Sigmoid colon (tissue), 6 donors: ENCODE measurements at regions not wholly inside any gene's neighbourhood (a gene's known extent, or its start where the extent isn't known, plus 50 kb on each side); places are given as distances from the start of the nearest gene placed in this dataset.

Source experiments
- DNase-seq: peaks from one replicate; pipeline ENCODE4 v3.0.0-alpha.2; 2019
- H3K27ac ChIP-seq, 4 donors: fragments of 200-600 bp; sonication (generic); one replicate each; pipeline ENCODE4 v1.5.1; 2016 to 2019; ENCODE audit warnings: mild to moderate bottlenecking in 1 of 4
- H3K27me3 ChIP-seq, 3 donors: fragments of 200-600 bp; sonication (generic); one replicate each; pipeline ENCODE4 v1.5.1; 2019; ENCODE audit warnings: mild to moderate bottlenecking in 1 of 3
- H3K36me3 ChIP-seq, 4 donors: fragments of 200-600 bp; sonication (generic); one replicate each; pipeline ENCODE4 v1.5.1; 2016 to 2019
- H3K4me1 ChIP-seq, 4 donors: fragments of 200-600 bp; sonication (generic); one replicate each; pipeline ENCODE4 v1.5.1; 2017 to 2019
- H3K4me3 ChIP-seq, 4 donors: fragments of 200-600 bp; sonication (generic); one replicate each; pipeline ENCODE4 v1.5.1; 2017 to 2019; ENCODE audit warnings: mild to moderate bottlenecking in 2 of 4, moderate library complexity in 1 of 4
- H3K9me3 ChIP-seq, 4 donors: fragments of 200-600 bp in 3 of 4; sonication (generic) in 3 of 4; one replicate each; pipeline versions ENCODE4 v1.5.1 to v1.6.1; 2013 to 2019
- CTCF ChIP-seq, 4 experiments: fragments of 450-650 bp in 3 of 4; fragments of 200-600 bp in 1 of 4; IDR thresholded peaks; one replicate each; pipeline ENCODE4 v1.5.1; 2016 to 2019; ENCODE audit warnings: antibody characterized with exemption in 4 of 4, mild to moderate bottlenecking in 3 of 4, moderate library complexity in 2 of 4
- EP300 ChIP-seq, 4 donors: sonication (generic); formaldehyde crosslinking; IDR thresholded peaks; one replicate each; pipeline ENCODE4 v1.6.1; 2017; ENCODE audit warnings: antibody characterized with exemption in 4 of 4
- POLR2A ChIP-seq, 2 donors: fragments of 450-650 bp; IDR thresholded peaks; one replicate each; pipeline ENCODE4 v1.6.1; 2016; ENCODE audit warnings: antibody characterized with exemption in 2 of 2, mild to moderate bottlenecking in 2 of 2, moderate library complexity in 2 of 2
- POLR2AphosphoS5 ChIP-seq, 4 donors: sonication (generic); formaldehyde crosslinking; IDR thresholded peaks; one replicate each; pipeline ENCODE4 v1.6.1; 2017; ENCODE audit warnings: antibody characterized with exemption in 4 of 4
- WGBS, 2 donors: extraction: QIAGEN DNeasy Blood & Tissue Kit; methylation state at CpG; one replicate each; pipeline ENCODE4 v1.1.7; 2013; 5-methylcytosine and 5-hydroxymethylcytosine counted together
- intact Hi-C: fragments of 100-400 bp; cut with DNase I; formaldehyde crosslinking; loops from one replicate; pipeline ENCODE4 v1.15.1; 2023
- donor health status: healthy with polysubstance abuse.
- donor health status: healthy.

GRCh38 chrX:110557864-110558263, 199.2 kb downstream of the RTL9 start:
- 96% methylated on average over 12 of the region's 12 CpGs for WGBS, 2 donors
- Histone ChIP-seq H3K27ac (no peak overlapping the region), H3K4me3 (no peak overlapping the region), H3K4me1 (no peaks in the 10 kb centered on the region), H3K36me3 (no peaks in the 10 kb centered on the region), H3K27me3 (no peaks in the 10 kb centered on the region), H3K9me3 (no peaks in the 10 kb centered on the region)
- intact Hi-C loops: no loop called here
- TF ChIP-seq EP300 (IDR thresholded peaks at IDR 0.05): no peak
- DNase-seq: no peak

- no peak overlapping the region for H3K4me3 ChIP-seq
- H3K36me3 ChIP-seq: no peaks in the 10 kb centered on the region
- no peak overlapping the region for H3K27ac ChIP-seq
- H3K27me3 ChIP-seq: no peaks in the 10 kb centered on the region
- H3K9me3 ChIP-seq: no peaks in the 10 kb centered on the region
- H3K4me1 ChIP-seq: no peaks in the 10 kb centered on the region
- 81 to 82% methylated on average over 16 of the region's 16 CpGs for WGBS, 2 donors
- intact Hi-C loops: no loop called here
- TF ChIP-seq POLR2AphosphoS5 (IDR thresholded peaks at IDR 0.05) (no peak), EP300 (IDR thresholded peaks at IDR 0.05) (no peak)
- no peak for DNase-seq
Observed at GRCh38 chrX:110558406-110558805, 199.8 kb downstream of the RTL9 start.

- 51 to 84% methylated on average over 2 of the region's 2 CpGs for WGBS, 2 donors
- no peak for TF ChIP-seq POLR2A (IDR thresholded peaks at IDR 0.05)
- no peak for TF ChIP-seq POLR2AphosphoS5 (IDR thresholded peaks at IDR 0.05)
- no peak for TF ChIP-seq EP300 (IDR thresholded peaks at IDR 0.05)
- TF ChIP-seq CTCF (IDR thresholded peaks at IDR 0.05): no peak
- DNase-seq: no peak
- H3K9me3 ChIP-seq: no peaks in the 10 kb centered on the region
- no peaks in the 10 kb centered on the region for H3K36me3 ChIP-seq
- H3K4me1 ChIP-seq: no peaks in the 10 kb centered on the region
- H3K27me3 ChIP-seq: no peaks in the 10 kb centered on the region
- H3K4me3 ChIP-seq: no peak overlapping the region
- no peak overlapping the region for H3K27ac ChIP-seq
- intact Hi-C loops: no loop called here
Observed at GRCh38 chrX:110561034-110561433, 202.4 kb downstream of the RTL9 start.

DNA sequence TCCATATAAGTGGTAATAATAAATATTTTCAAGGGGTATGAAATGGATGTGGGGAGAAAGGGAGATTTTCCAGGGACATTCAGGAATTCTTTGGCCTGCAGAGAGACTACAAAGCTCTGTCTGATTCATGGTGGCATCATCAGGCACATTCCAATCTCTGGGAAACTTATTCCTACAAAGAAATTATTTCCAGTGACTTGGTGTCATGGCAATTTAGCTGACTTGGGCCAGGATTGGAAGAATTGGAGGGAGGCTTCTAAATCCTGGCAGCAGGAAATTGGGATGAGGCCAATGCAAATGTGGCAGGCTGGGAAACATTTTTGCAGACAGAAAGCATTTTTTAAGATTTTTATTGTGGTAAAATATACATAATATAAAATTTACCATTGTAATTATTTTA, 204.6 kb downstream of the RTL9 start:
- no peaks in the 10 kb centered on the region for H3K36me3 ChIP-seq
- no peak for DNase-seq
- intact Hi-C loops: no loop called here

DNA sequence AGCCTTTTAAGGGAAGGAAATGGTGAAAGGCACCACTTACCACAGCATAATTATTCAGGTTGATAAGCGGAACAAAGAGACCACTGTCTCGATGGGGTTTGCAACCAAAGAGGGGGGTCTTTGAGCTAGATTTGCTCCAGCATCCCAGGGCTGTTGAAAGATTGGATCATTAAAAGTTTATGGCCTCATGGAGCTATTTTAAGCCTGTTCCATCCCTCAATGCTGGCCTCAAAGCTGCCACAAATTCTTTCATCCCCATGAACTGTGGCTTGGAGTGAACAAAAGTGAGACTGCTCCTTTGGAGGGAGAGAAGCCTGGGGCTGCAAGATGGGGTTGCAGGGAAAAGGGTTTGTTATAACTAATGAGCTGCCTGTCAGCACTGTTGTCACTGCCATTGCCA, 209.8 kb downstream of the RTL9 start:
- Histone ChIP-seq H3K27me3 (no peaks in the 10 kb centered on the region), H3K4me1 (no peaks in the 10 kb centered on the region), H3K36me3 (no peaks in the 10 kb centered on the region), H3K4me3 (no peak overlapping the region), H3K27ac (no peak overlapping the region), H3K9me3 (no peaks in the 10 kb centered on the region)
- DNase-seq: no peak
- 32 to 37% methylated on average over 2 of the region's 2 CpGs for WGBS, 2 donors
- TF ChIP-seq POLR2AphosphoS5 (IDR thresholded peaks at IDR 0.05) (no peak), CTCF (IDR thresholded peaks at IDR 0.05) (no peak), EP300 (IDR thresholded peaks at IDR 0.05) (no peak), POLR2A (IDR thresholded peaks at IDR 0.05) (no peak)
- intact Hi-C loops: no loop called here

More for the DNA sequence above, 204.6 kb downstream of the RTL9 start:
- TF ChIP-seq CTCF (IDR thresholded peaks at IDR 0.05) (no peak), EP300 (IDR thresholded peaks at IDR 0.05) (no peak), POLR2A (IDR thresholded peaks at IDR 0.05) (no peak), POLR2AphosphoS5 (IDR thresholded peaks at IDR 0.05) (no peak)
- no peak overlapping the region for H3K27ac ChIP-seq
- H3K27me3 ChIP-seq: no peaks in the 10 kb centered on the region
- no peak overlapping the region for H3K4me3 ChIP-seq
- H3K4me1 ChIP-seq: no peaks in the 10 kb centered on the region
- no peaks in the 10 kb centered on the region for H3K9me3 ChIP-seq

- WGBS, 2 donors: 31 to 69% methylated on average over 1 of the region's 1 CpG
- Histone ChIP-seq H3K9me3 (no peaks in the 10 kb centered on the region), H3K27me3 (no peaks in the 10 kb centered on the region), H3K27ac (no peak overlapping the region), H3K4me3 (no peak overlapping the region), H3K36me3 (no peaks in the 10 kb centered on the region), H3K4me1 (no peaks in the 10 kb centered on the region)
- DNase-seq: no peak
- intact Hi-C loops: no loop called here
- no peak for TF ChIP-seq POLR2A (IDR thresholded peaks at IDR 0.05)
Observed at GRCh38 chrX:110569506-110569905, 210.9 kb downstream of the RTL9 start.
